ACHN (cell line): ENCODE measurements at regions not wholly inside any gene's neighbourhood (a gene's known extent, or its start where the extent isn't known, plus 50 kb on each side); places are given as distances from the start of the nearest gene placed in this dataset.

Experiments used
- DNase-seq: peaks from one replicate; pipeline ENCODE4 v3.0.0-alpha.2; 2015
- in situ Hi-C: cut with HindIII; loops from 2 replicates; pipeline ENCODE4 v1.10.0; 2017; ENCODE audit warnings: low sequenced_read_pairs, low pct_ligation_motif_present, low pct_unique_long_range_greater_than_20kb

DNA sequence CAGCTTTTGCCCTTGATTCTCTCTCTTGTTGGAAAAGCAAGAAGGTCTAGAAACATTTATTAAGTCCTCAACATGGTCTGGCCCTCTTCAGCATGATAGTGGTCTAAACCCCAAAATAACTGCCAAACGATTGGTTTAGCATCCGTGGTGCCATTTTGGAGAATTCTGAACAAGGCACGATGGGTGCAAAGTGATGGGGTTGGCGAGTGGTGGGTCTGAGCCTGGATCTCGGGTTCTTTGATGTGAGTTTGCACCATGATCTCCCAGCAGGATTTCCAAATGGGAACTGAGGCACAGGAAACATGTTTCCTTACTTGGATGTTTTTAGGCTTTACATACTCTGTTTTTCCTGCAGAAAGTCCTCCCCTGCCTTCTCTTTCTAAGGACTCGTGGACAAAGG lies 240.3 kb downstream of the MYCN start:
- in situ Hi-C loops, result no loop called here
- no peak for DNase-seq

- in situ Hi-C loops, result no loop called here
- DNase-seq, result no peak
Observed at GRCh38 chr2:16179701-16180416, 239.5 kb downstream of the MYCN start.

DNA sequence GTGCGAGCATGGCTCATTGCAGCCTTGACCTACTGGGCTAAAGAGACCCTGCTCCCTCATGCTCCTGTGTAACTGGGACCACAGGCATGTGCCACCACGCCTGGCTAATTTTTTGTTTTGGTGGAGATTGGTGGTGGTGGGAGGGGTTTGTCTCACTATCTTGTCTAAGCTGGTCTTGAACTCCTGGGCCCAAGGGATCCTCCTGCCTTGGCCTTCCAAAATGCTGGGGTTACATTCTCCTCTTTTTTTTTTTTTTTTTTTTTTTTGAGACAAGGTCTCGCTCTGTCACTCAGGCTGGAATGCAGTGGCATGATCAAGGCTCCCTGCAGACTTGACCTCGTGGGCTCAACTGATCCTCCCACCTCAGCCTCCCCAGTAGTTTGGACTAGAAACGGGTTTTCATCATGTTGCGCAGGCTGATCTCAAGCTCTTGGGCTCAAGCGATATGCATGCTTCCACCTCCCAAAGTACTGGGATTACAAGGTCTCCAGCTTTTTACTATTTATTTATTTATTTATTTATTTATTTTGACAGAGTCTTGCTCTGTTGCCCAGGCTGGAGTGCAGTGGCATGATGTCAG lies 238.3 kb downstream of the MYCN start:
- no peak for DNase-seq

DNA sequence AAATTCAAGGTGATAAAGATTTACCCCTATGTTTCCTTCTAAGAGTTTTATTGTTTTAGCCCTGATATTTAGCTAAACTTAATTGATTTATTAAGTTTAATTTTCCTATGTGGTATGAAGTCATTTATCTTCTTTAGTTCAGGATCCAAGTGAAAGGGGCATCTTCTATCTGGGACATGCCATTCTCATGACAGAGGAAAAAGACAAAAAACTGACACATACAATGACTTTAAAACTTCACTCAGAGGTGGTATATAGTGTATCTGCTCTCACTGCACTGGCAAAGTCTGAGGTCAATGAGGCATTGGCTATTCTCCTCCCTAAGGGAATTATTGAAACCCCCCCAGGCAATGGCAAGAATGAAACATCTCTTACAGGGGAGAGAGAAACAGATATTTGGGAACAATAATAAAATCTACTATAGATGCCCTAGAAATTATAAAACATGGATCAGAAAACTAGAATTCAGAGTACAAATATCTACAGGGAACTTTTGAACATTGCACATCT lies 237.4 kb downstream of the MYCN start:
- in situ Hi-C loops, result no loop called here
- DNase-seq, result no peak

More for the DNA sequence above, 238.3 kb downstream of the MYCN start:
- in situ Hi-C loops, result no loop called here

GRCh38 chr2:16176971-16177480 lies 236.7 kb downstream of the MYCN start:
- in situ Hi-C loops, result no loop called here
- DNase-seq, result no peak

DNA sequence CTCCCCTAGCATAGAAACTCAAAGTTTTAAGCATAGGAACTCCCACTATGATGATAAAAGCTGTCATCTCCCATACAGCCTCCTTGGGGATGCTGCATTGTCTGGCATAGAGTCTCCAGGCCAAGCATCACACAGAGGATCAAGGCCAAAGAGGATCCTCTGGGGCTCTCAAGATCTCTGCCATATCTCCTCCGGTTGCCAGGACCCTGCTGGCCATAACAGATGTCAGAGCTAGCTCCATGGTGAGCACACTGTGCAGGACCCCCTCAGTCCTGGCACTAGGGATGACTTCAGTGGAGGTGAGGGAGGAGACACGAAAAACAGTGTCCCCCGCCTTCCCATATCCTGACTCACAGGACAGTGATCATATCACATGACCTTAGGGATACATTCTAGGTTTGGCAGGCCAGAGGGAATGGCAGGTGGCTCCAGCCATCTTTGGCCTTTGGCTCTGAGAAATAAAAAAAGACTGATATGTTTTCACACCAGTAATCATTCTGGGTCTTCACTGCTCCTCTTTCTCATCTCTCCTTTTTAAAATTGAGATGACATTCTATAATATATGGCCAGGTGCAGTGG lies 235.0 kb downstream of the MYCN start:
- no peak for DNase-seq
- in situ Hi-C loops, result no loop called here

DNA sequence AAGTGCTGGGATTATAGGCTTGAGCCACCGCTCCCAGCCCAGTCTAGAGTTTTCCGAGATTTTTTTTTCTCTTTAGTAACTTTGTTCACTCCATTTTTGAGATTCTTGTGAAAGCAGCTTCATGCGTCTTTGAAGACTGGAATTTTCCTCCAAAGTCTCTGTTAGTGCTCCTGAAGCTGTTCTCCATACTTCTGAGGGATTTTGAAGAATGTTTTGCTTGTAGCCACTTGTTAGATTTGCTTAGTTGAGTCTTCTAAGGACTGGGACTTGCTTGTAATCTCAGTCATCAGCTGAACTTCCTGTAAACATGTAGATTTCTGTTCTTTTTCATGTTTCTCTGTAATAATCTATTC lies 234.3 kb downstream of the MYCN start:
- no peak for DNase-seq
- in situ Hi-C loops, result no loop called here

GRCh38 chr2:16173893-16174692 lies 233.7 kb downstream of the MYCN start:
- DNase-seq, result no peak
- in situ Hi-C loops, result no loop called here

GRCh38 chr2:16172324-16173175 lies 232.2 kb downstream of the MYCN start:
- no peak for DNase-seq
- in situ Hi-C loops, result no loop called here

- in situ Hi-C loops, result no loop called here
- DNase-seq, result no peak
Observed at GRCh38 chr2:16171425-16171920, 231.1 kb downstream of the MYCN start.

GRCh38 chr2:16170675-16171424 lies 230.5 kb downstream of the MYCN start:
- in situ Hi-C loops, result no loop called here
- no peak for DNase-seq

DNA sequence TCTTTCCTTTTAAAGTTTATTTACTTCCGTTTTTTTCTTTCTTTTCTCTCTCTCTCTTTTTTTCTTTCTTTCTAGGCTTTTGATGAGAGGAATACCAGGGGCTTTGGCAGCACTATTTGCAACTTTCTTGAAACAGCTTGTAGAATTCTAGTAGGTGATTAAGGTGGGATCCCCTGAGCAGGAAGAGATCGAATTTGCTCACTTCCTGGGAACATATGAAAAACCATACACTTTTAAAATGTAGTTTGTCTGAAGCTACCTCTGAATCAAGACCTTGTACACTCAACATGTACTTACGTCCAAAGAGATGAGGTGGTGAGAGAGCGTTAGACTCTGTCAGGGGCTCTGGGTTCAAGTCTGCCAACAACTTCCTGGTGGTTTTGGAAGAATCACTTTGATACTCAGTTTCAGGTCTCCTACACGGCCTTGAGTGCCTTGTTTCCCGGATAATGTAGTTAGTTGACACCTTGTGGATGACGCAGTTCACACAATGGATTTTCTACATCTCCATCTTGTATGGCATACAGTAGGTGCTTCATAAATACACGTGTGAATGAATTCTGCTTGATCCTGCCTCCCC lies 229.1 kb downstream of the MYCN start:
- no peak for DNase-seq
- in situ Hi-C loops, result no loop called here

- DNase-seq, result no peak
- in situ Hi-C loops, result no loop called here
Observed at GRCh38 chr2:16168506-16169264, 228.3 kb downstream of the MYCN start.

DNA sequence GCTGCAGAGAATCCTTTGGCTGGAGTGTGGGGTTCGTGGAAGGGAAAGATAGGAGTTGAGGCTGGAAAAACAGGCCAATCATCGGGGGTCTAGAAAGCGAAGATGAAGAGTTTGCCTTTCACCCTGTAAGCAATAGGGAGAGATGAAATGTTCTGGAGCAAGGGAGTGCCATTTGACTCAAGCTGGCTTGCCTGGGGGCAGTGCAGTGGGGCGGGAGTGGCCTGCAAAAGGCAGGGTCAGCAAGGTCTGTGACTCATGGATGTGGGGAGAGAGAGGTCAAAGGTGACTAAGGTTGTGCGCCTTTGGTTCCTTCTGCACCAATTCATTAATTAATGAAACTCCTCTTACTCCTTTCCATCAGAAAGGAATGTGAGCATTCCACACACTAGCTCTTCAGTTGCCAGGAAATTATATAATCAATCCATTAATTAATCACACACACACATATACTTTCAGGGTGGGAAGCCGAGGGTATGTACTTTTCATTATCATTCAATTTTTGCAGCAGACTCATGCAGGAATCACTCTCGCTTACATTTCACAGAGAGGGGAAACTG lies 227.6 kb downstream of the MYCN start:
- in situ Hi-C loops, result no loop called here
- DNase-seq, result no peak

GRCh38 chr2:16167451-16167861 lies 227.1 kb downstream of the MYCN start:
- DNase-seq, result no peak
- in situ Hi-C loops, result no loop called here

DNA sequence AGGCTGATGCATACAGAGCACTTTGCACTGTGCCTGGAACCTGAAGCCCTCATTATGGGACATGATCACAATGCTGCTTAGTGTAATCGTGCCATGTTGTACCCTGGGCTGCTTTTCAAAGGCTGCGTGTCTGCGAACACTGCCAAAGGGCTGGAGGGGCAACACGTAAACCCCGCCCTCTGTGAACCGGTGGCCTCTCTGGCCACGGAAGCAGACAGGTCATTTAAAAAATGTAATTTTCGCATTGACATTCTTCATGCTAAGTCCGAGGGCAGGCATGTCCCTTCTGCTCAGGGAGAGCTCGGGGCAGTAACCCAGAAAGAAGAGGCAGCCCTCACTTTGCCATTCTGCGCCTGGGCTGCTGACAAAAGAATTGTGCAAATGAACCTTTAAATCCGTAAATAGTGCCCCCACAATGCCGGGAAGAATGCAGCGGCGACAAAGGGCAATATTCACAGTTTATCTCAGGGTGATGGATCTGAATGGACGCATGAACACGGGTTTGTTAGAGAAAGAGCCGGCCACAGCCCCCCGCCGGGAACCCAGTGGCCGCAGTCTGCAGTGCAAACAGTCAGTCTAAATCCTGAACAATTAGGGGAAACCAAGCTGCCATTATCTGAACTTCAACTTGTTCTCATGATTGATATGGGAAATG lies 226.1 kb downstream of the MYCN start:
- no peak for DNase-seq
- in situ Hi-C loops, result no loop called here
